ENCODE measurements at regions not wholly inside any gene's neighbourhood (a gene's known extent, or its start where the extent isn't known, plus 50 kb on each side); places are given as distances from the start of the nearest gene placed in this dataset.

DNA sequence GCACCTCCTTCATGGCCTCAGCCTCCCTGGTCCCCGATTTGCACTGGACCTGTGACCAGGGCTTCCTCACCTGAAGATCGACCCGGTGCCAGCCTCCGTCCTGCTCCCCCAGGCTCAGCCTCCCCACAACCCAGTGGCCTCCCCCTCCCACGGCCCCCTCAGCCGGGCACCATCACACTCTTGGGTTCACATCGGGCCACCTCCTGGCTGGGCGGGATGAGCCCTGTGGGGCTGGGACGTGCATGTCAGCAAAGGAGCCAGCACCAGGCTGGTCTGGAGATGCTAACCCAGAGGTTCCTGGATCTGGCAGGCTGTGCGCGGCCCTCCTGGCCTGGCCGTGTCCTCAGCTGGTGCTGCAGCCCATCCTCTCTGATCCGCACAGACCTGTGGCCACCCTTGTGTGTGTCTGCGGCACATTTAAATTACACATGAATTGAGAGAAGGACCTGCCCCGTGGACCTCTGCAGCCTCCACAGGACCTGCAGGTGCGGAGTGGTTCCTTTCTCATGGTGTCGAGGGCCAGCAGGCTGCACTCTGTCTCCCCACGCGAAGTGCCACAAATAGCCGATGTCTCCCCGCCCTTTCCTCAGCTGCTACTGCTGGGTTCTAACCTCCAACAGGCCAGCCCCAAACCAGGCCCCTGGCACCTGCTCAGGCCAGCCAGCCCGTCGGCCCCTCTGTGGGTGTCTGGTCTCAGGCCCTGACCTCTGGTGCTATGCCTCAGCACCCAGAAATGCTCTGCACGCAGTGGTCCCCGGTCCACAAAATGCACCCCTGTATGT is 237.5 kb downstream of the ERMARD start:
- Histone ChIP-seq H3K36me3 (no peaks in the 10 kb centered on the region), H3K9me3 (no peaks in the 10 kb centered on the region), H3K27me3 (no peaks in the 10 kb centered on the region), H3K4me3 (no peak overlapping the region), H3K27ac (replicated peaks in 1 of 4) (no peak overlapping the region), H3K4me1 (no peaks in the 10 kb centered on the region)
- WGBS: 93% methylated on average over 15 of the region's 25 CpGs
- DNase-seq (ENCODE audit: extremely low spot score): no peak
- TF ChIP-seq, protein P1, sequence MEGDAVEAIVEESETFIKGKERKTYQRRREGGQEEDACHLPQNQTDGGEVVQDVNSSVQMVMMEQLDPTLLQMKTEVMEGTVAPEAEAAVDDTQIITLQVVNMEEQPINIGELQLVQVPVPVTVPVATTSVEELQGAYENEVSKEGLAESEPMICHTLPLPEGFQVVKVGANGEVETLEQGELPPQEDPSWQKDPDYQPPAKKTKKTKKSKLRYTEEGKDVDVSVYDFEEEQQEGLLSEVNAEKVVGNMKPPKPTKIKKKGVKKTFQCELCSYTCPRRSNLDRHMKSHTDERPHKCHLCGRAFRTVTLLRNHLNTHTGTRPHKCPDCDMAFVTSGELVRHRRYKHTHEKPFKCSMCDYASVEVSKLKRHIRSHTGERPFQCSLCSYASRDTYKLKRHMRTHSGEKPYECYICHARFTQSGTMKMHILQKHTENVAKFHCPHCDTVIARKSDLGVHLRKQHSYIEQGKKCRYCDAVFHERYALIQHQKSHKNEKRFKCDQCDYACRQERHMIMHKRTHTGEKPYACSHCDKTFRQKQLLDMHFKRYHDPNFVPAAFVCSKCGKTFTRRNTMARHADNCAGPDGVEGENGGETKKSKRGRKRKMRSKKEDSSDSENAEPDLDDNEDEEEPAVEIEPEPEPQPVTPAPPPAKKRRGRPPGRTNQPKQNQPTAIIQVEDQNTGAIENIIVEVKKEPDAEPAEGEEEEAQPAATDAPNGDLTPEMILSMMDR (IDR thresholded peaks at IDR 0.05): no peak
- TF ChIP-seq POLR2A (IDR thresholded peaks at IDR 0.05; ENCODE audit: low read depth) (no peak), EP300 (IDR thresholded peaks at IDR 0.05) (no peak), POLR2AphosphoS5 (IDR thresholded peaks at IDR 0.05) (no peak)
- intact Hi-C loops (cut with DNase I): no loop called here

DNA sequence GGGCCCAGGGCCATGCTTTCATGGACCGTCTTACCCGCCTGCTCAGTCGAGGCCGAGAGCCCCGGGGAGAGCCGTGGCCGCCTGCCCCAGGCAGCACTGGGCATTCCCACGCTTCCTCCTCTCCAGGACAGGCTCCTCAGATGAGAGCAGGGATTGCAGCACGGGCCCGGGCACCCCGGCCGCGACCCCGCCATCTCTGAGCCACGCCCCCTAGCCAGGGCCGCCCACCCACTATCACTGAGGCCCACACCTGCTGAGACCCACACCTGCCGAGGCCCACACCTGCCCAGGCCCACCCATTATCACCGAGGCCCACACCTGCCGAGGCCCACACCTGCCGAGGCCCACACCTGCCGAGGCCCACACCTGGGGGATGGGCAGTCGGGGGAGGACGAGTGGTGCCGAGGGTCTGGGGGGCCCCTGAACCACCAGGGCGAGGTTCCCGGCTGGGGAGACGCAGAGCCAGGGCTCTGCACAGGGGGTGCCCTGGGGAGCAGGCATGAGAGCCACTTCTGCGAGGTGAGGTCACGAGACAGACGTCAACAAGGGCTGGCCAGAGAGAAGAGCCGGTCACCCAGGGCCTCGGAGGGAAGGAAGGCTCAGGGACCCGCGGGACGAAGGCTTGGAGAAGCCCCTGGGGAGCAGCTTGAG is 235.6 kb downstream of the ERMARD start:
- Histone ChIP-seq H3K4me3 (no peak overlapping the region), H3K27ac (replicated peaks in 1 of 4) (no peak overlapping the region), H3K36me3 (no peaks in the 10 kb centered on the region), H3K27me3 (peaks cover 0 to 4% (median 0%) of the 10 kb centered on the region in 4 donors), H3K9me3 (no peaks in the 10 kb centered on the region), H3K4me1 (no peaks in the 10 kb centered on the region)
- intact Hi-C loops (cut with DNase I): no loop called here
- TF ChIP-seq, protein P1 (IDR thresholded peaks at IDR 0.05): no peak
- no peak for TF ChIP-seq POLR2AphosphoS5 (IDR thresholded peaks at IDR 0.05)
- no peak for TF ChIP-seq EP300 (IDR thresholded peaks at IDR 0.05)
- TF ChIP-seq POLR2A (IDR thresholded peaks at IDR 0.05; ENCODE audit: low read depth): no peak
- 96% methylated on average over 22 of the region's 35 CpGs for WGBS
- no peak for DNase-seq (ENCODE audit: extremely low spot score)

DNA sequence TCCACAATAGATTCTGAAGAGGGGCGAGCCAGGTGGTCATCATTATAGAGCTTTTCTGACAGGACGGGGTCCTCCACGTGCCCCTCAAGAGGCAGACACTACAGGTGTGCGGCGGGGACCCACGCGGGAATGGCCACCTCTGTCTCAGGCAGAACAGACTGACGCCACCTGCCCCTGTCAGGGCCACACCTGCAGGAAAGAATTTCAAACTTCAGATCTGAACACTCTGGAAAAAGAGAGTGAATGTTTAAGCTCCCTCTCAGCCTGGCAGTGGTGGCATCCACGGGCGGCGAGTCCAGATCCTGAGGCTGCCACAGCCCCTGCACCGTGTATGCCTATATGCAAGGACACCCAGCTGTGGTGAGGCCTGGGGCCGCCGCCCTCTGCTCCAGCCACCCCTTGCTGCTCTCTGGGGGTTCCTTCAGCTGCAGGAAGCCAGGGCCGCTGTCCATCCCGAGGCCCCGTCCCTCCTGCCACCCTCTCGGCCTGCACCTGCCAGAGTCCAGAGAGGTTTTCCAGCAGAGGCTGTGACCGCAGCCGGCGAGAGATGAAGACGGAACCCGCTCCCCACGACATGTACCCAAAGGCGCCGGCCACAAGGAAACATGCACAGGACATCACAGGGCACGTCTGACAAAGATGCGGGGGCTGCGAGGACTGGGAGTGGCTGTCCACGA is 234.9 kb downstream of the ERMARD start:
- H3K27ac ChIP-seq (replicated peaks in 1 of 4): no peak overlapping the region
- no peak for TF ChIP-seq POLR2AphosphoS5 (IDR thresholded peaks at IDR 0.05)
- TF ChIP-seq, protein P1 (IDR thresholded peaks at IDR 0.05): no peak
- no peak for TF ChIP-seq EP300 (IDR thresholded peaks at IDR 0.05)
- TF ChIP-seq POLR2A (IDR thresholded peaks at IDR 0.05; ENCODE audit: low read depth): no peak
- no peak overlapping the region for H3K4me3 ChIP-seq
- 88% methylated on average over 11 of the region's 30 CpGs for WGBS
- no peaks in the 10 kb centered on the region for H3K36me3 ChIP-seq
- H3K4me1 ChIP-seq: no peaks in the 10 kb centered on the region
- no peak for DNase-seq (ENCODE audit: extremely low spot score)
- intact Hi-C loops (cut with DNase I): no loop called here
- H3K9me3 ChIP-seq: no peaks in the 10 kb centered on the region
- peaks cover 0 to 8% (median 0%) of the 10 kb centered on the region in 4 donors for H3K27me3 ChIP-seq

DNA sequence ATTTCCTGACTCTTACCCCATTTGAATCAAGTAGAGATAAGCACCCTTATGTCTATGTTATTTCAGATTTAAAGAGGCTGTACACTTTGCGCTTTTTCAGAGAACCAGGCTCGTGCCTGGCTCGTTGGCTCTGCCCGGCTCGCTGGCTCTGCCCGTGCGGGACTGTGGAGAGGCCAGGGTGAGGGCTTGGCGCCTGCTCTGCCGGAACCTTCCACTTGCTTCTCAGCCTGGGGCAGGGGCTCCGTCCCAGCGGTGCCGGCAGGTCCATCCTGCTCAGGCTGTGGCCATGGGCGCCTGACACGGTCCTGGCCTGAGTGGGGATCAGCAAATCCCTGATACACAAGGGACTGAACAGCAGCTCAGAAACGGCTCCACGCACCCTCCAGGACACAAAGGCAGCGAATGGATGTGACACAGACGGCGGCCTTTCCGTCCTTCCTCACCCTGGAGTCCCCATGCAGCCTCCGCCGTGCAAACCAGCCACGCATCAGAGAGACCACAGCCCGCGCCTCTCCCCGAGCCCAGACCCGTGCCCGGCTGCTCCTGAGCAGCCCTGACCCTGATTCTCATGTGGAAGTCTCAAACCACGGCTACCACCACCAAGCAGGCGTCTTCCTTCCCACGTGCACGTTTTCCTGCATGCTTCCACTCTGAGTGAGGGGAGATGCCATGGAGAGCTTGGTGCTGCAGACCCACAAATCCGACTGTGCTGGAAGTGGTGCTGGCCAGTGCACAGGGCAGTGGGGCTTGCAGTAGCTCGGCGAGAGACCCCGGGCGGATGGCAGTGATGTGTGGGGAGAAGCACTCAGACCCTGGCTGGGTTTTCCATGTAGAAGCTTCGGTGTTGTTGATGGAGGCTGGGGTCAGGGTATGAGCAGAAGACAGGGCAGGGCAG is 233.9 kb downstream of the ERMARD start:
- WGBS: 89% methylated on average over 33 of the region's 38 CpGs
- no peaks in the 10 kb centered on the region for H3K9me3 ChIP-seq
- H3K27me3 ChIP-seq: peaks cover 0 to 18% (median 0%) of the 10 kb centered on the region in 4 donors
- no peak overlapping the region for H3K27ac ChIP-seq (replicated peaks in 1 of 4)
- intact Hi-C loops (cut with DNase I): no loop called here
- no peaks in the 10 kb centered on the region for H3K4me1 ChIP-seq
- no peak for DNase-seq (ENCODE audit: extremely low spot score)
- TF ChIP-seq POLR2A (IDR thresholded peaks at IDR 0.05; ENCODE audit: low read depth): no peak
- H3K36me3 ChIP-seq: no peaks in the 10 kb centered on the region
- no peak overlapping the region for H3K4me3 ChIP-seq

Data from esophagus muscularis mucosa (tissue), 4 donors.